Activated naive CD4-positive, alpha-beta T cell treated with Interleukin-2 at 50 U/mL for 16 hours (primary cell): ENCODE measurements at regions not wholly inside any gene's neighbourhood (a gene's known extent, or its start where the extent isn't known, plus 50 kb on each side); places are given as distances from the start of the nearest gene placed in this dataset.
"Not testable (repeated sequence)": the region's sequence is repeated elsewhere in the genome, so short reads cannot be mapped to it uniquely, and the experiment has no call there.

ENCODE experiments used
- DNase-seq: peaks from one replicate; pipeline ENCODE4 v3.0.0-alpha.2; 2020

DNA sequence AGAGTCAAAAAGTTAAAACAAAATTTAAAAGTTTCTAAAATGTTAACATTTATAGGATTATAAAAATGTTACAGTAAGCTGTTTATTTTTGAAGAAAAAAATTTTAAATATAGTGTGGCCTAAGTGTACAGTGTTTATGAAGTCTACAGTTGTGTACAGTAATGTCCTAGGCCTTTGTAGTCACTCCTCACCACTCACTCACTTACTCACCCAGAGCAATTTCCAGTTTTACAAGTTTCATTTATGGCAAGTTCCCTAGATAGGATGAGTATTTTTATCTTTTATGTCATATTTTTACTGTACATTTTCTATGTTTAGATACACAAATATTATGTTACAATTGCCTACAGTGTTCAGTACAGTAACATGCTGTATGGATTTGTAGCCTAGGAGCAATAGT is 419.9 kb downstream of the ARL4A start:
- no peak for DNase-seq

DNA sequence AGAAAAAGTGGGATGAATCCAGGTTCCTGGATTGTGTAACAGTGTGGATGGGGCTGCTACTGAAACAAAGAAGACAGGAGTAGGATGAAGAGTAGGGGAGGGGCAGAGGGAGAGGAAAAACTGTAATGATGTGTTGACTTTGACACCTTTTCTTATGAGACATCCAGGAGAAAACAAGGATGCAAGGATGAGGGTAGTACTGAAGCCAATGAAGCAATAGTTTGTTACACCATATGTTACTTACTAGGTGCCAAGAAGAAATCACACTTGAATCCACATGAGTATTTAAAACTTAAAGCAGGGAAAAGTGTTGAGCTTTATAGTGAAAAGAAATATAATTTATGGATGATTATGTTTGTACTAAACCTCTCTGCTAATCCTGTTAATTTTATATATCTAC is 420.6 kb downstream of the ARL4A start:
- DNase-seq = no peak

DNA sequence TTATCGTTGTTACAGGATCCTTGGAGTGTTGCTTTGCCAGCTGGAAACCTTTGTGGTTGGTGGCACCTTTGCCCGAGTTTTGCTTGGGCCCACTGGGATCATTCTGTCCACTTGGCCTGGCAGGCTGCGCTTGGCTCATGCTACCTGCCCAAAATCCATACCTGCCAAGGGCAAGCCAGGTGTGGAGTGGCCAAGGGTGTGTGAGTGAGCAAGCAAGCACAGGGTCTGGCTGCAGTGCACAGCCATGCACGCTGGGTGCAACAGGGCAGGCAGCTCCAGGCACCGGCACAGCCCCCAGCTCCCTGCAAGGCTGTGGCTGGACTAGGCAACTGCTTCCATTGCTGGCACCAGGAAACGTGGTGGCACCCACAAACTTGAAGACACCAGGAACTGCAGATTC is 421.8 kb downstream of the ARL4A start:
- no peak for DNase-seq

DNA sequence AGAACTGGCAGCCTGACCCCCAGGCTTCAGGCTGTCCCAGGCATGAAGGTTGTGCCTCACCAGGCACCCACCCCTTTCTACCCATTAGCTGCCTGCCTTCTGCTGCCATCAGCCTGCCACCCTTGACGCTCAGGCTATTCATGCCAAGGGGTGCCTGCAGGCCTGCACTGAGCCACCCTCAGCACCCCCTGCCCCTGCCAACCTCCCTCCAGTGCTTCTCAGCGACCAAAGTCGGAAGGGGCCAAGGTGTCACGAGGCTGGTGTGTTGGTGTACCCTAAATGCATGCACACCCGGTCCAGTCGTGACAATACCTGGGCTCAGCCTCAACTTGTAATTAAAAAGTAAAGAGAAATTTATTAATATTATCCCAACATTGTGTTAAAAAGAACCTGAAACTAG is 422.7 kb downstream of the ARL4A start:
- no peak for DNase-seq

DNA sequence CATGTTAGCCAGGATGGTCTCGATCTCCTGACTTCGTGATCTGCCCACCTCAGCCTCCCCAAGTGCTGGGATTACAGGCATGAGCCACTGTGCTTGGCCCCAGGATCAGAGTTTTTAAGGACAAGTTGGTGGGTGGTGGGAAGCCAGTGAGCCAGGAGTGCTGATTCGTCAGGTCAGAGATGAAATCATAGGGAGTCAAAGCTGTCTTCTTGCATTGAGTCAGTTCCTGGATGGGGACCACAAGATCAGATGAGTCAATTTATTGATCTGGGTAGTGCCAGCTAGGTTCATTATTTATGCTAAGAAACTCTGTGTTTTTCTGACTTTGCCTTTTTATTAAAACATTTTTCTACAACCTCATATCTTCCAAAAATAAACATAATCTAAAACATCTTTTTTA is 423.8 kb downstream of the ARL4A start:
- DNase-seq = no peak

DNA sequence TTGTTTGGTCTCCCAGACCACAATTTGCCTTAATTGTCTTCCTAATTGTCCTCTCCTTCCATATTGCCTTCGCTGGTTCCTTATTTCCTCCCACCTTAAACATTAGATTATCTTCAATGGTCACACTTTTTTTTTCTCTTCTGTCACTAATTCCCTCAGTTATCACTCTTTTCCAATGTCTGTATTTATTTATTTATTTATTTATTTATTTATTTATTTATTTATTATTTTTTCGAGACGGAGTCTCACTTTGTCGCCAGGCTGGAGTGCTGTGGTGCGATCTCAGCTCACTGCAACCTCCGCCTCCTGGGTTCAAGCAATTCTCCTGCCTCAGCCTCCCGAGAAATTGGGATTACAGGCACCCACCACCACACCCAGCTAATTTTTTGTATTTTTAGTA is 426.8 kb downstream of the ARL4A start:
- not testable (repeated sequence) for DNase-seq

DNA sequence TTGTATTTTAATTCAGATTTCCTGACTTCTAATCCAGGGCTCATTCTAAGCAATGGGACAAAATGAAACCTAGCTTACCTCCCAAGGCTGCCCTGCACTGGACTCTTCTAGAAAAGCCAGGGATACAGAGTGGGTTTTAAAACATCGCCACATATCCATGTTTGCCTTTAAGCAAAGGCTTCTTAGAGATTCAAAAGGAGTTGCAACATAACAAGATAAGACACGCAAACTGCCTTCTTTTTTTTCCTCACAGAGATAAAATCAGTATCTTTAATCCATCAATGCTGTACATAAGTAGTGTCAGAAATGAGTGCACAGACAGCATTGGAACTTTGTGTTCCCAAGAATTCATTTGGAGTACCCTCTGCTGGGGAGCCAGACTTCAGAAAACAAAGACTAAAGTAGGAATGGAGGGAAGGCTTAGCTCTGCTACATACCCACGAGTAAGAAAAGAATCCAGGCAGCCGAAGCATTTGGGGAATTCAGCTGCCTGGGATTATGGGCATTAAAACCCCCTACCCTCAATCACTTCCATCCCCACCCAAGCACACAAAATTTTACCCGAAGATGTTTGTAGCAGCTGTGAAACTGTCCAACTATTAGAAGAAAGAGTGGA is 427.8 kb downstream of the ARL4A start:
- no peak for DNase-seq

DNA sequence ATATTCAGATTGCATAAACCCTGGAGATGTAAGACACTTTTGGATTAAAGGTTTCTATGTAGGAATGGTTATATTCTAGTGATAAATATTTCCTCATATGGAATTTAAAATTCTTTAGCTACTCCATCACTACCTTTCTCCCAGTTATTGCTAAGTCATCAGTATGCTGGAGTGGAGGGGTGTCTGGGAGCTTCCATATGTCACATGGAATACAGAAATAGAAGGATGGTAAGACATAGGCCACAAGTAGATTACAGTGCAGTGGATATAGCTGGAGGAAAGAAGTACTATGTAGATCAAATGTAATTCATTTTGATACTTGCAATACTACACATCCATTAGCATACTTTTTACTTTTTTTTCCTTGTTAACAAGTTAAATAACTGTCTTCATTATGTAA is 428.4 kb downstream of the ARL4A start:
- DNase-seq = no peak

DNA sequence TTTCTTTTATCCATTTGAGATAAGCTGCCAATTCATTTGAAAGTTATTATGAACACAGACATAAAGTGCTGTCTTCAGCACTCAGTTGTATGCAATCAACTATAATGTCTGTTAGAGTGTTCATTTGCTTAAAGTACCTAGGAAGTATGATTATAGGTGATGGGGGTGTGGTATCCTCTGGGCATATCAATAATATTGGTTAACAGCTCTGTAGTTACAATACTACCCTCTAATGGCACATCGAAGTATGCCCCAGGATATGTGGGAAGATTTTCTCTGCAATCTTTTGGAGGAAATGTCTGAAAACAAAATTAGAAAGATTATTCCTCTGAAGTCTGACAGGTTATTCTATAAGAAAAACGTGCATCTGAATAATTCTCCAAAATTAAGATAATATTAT is 429.7 kb downstream of the ARL4A start:
- DNase-seq = no peak

DNA sequence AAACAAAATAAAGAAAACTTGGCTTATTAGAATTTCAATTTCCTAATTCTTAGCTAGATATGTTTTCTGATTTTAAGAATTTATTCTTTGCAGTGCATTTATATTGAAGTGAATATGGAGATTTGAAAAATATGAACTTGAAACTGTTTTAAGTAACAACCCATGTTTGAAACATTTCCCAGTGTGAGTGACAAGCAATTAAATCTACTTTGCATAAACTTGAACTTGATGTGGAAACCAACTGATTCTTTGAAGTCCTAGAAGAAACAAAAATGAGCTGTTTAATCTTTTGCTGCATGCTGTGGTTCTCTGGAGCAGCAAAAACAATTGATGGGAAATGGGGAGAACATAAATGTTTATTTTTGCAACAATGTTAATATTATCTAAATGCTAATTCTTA is 430.2 kb downstream of the ARL4A start:
- DNase-seq = no peak

DNA sequence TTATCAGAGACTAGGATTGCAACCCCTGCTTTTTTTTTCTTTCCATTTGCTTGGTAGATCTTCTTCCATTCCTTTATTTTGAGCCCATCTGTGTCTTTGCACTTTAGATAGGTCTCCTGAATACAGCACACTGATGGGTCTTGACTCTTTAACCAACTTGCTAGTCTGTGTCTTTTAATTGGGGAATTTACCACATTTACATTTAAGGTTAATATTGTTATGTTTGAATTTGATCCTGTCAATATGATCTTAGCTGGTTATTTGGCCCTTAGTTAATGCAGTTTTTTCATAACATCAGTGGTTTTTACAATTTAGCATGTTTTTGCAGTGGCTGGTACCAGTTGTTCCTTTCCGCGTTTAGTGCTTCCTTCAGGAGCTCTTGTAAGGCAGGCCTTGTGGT is 437.2 kb downstream of the ARL4A start:
- not testable (repeated sequence) for DNase-seq

DNA sequence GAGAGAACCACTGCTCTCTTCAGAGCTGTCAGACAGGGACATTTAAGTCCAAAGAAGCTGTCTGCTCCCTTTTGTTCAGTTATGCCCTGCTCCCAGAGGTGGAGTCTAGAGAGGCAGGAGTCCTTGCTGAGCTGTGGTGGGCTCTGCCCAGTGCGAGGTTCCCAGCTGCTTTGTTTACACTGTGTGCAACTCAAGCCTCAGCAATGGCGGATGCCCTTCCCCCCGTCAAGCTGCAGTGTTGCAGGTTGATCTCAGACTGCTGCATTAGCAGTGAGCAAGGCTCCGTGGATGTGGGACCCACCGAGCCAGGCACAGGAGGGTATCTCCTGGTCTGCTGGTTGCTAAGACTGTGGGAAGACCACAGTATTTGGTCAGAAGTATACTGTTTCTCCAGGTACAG is 438.9 kb downstream of the ARL4A start:
- no peak for DNase-seq

DNA sequence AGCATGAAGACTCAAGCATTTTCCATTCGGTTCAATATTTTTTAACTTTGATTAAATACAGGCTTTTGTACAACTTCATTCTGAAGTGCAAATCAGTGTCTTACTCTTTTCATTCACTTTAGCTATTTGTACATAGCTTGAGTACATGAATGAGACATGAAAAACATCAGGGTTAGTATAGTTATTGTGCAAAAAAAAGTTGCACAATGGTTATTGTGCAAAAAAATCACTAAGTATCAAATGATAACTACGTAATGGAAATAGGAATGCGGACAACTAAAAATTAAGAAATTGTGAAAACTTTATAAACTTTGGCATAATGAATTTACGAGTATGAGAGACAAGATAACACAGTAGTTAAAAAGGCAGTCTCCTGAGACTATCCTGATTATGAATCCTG is 442.9 kb downstream of the ARL4A start:
- DNase-seq = no peak

DNA sequence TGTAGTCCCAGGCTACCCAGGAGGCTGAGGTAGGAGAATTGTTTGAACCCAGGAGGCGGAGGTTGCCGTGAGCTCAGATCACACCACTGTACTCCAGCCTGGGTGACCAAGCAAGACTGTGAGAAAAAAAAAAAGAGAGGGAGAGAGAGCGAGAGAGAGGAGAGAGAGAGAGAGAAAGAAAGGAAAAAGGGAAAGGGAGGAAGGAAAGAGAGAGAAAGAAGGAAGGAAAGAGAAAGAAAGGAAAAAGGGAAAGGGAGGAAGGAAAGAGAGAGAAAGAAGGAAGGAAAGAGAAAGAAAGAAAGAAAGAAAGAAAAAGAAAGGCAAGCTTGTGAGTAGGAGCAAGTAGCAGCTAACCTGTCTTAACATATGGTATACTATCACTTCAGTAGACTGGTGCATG is 443.5 kb downstream of the ARL4A start:
- not testable (repeated sequence) for DNase-seq

DNA sequence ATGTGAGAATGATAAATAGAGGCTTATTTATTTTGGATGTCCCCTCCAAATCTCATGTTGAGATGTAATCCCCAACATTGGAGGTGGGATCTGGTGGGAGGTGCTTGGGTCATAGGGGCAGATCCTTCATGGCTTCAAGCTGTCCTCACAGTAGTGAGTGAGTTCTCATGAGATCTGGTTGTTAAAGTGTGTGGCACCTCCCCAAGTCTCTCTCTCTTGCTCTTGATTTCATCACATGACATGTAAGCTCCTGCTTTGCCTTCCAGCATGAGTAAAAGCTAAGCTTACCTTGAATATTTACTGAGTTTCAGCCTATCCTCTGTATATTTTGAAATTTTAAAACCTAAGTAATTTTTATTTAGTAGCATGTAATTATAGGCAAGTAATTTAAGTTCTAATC is 444.9 kb downstream of the ARL4A start:
- no peak for DNase-seq

DNA sequence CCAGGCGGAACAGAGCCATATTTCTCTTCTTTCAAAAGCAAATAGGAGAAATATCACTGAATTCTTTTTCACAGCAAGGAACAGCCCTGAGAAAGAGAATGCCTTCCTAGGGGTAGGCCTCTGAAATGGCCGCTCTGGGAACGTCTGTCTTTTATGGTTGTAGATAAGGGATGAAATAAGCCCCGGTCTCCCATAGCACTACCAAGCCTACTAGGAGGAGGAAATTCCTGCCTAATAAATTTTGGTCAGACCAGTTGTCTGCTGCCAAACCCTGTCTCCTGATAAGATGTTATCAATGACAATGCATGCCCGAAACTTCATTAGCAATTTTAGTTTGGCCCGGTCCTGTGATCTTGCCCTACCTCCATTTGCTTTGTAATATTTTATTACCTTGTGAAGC is 448.9 kb downstream of the ARL4A start:
- not testable (repeated sequence) for DNase-seq

DNA sequence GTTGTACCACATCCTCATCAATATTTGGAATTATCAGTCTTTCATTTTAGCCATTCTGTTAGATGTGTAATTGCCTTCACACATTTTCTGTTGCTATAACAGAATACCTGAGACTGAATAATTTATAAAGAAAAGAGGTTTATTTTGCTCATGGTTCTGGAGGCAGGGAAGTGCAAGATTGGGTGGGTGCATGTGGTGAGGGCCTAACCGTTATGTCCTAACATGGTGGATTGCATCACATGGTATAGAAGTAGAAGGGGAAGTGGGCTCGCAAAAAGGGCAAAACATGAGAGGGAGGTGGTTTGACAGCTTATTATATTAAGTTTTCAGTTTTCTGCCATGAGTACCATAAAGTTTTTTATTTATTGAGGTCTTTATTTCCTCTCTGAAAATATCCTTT is 452.0 kb downstream of the ARL4A start:
- DNase-seq = no peak

DNA sequence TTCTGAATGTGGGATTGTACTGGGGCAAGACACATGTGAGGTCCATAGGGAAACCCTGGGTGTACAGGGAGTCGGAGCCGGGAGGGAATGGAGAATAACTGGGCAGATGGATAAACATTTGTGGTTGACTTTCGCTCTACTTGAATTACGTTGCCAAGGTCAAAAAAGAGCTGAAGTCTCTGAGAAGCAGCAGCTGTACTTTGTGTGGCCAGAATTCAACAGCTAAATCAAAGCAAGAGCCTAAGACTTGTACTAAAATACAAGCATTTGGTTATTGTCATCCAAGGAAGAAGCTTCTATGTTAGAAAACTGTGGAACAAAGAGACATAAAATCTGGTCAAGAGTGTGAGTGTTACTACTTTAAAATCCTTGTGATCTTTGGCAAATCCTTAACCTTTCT is 457.2 kb downstream of the ARL4A start:
- no peak for DNase-seq

DNA sequence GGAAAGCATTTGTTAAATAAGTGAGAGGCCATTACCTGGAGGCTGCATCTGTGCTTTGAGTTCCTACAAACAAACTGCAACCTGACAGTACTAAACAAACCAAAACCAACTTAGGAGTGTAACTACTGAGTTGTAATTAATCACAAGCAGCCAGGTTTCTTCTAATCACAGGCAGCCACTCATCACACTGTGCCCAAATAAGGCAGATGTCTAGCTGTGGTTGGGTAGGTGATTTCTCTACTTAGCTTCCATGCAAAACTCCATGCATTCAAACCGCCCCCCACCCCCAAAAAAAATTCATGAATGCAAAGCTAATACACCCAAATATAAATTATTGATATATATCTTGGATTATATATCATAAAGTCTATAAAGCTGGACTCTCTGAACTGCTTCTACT is 461.1 kb downstream of the ARL4A start:
- no peak for DNase-seq

DNA sequence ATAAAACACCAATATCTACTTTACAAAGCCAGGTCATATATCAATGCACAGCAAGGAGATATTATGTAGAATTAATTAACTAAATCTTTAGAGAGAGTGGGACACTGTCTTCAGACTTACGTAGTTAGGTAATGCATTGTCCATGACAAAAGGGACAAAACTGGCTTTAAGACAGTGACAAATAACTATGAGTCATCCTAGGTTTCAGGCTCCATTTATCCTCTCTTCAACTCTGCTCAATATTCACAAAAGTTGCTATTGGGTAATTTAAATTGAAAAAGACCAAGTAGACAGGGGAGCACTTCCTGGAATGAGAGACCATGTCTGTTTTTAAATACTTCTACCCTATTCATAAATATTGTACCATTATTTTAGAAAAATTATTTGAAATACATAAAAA is 464.5 kb downstream of the ARL4A start:
- DNase-seq = no peak

DNA sequence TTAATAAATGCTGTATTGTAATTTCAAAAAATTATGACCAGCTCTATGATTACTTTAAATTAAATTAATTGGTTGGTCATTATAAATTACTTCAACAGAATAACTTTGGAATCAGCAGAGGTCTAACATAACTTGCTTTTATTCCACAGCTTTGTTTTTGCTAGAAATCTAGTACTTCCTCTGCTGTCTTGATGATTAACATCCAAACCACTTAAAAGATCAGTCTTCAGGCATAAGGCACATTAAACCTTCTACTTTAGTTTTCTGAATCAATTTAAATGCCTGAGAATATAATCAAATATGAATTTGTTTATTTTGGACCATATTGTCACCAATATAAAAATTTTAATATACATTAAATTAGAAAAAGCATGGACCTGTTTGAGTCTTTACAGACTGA is 465.3 kb downstream of the ARL4A start:
- no peak for DNase-seq

DNA sequence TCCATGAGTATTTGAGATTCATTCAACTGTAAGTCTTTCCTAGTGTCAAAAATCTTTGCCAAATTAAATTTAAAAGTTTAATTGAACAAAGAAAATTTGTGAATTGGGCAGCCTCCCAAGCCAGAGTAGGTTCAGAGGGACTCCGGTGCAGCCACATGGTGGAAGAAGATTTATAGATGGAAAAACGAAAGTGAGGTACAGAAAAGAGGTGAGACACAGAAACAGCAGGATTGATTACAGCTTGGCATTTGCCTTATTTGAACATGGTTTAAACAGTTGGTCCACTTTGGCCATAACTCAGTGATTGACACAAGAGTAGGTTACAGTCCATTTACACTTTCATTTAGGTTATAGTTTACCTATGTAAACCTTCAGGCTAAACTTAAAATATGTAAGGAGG is 465.8 kb downstream of the ARL4A start:
- DNase-seq = no peak

DNA sequence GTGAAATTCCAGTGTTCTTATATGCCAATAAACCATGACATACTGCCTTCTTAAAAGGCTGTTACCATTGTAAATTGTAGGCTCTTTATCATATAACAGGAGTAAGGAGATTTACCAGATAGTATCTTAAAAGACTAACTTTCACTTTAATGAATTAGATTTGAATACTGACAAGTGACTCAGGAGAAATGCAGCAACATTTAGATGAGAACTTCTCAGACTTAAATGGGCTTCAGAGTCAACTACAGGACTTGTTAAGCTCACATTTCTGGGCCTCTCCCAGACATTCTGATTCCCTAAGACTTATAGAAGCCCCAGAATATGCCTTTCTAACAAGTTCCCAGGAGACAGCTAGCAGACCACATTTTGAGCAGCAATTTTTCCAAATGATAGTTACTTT is 466.3 kb downstream of the ARL4A start:
- DNase-seq = no peak

DNA sequence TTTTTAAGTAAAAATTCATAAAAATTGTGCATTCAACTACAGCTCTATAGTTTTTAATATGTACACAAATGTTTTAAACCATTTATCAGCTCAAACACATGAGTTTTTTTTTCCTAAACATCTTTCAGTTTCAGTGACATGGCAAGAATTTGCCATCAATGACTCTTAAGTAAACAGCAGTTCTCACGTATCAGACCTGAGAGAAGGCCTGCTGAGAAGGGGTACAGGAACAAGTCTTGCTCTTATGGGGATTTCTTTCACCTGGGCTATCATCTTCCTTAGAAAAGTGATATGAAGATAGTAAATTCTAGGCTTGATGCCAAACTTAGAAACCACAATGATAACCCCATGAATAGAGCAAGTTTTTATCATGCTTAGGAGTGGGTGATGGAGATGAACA is 467.8 kb downstream of the ARL4A start:
- no peak for DNase-seq

DNA sequence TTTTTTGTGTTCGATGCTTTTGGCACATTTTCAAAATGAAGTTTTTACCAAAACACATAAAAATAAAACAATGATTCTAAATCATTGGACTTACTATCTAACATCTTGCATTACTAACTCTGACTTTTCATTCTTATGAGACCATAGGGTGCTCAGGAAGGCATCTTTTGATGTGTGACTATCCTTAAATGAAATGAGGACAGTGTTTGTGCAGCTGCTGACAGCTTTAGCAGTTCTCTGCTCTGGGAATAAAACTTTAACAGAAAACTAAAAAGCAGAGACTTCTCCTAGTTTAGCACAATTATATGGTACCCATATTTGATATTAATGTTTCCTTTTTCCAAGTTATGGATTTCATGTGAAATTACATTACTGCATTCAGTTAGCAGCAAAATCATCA is 471.6 kb downstream of the ARL4A start:
- no peak for DNase-seq
